ENCODE measurements at regions not wholly inside any gene's neighbourhood (a gene's known extent, or its start where the extent isn't known, plus 50 kb on each side); places are given as distances from the start of the nearest gene placed in this dataset.

- peaks cover 0 to 24% (median 2%) of the 10 kb centered on the region in 12 donors for H3K4me1 ChIP-seq
- H3K4me3 ChIP-seq: no peak overlapping the region
- no peak for ATAC-seq
- DNase-seq: no peak
- no peaks in the 10 kb centered on the region for H3K36me3 ChIP-seq
- intact Hi-C loops (cut with DNase I): no loop called here
- H3K27me3 ChIP-seq: no peaks in the 10 kb centered on the region
- no peaks in the 10 kb centered on the region for H3K9me3 ChIP-seq
- H3K27ac ChIP-seq: no peak overlapping the region
- TF ChIP-seq CTCF (IDR thresholded peaks at IDR 0.05) (no peak), POLR2A (IDR thresholded peaks at IDR 0.05) (no peak)
- WGBS, 4 donors: 92 to 97% (median 96%) methylated on average over 4 of the region's 4 CpGs
Observed at GRCh38 chr10:83536426-83536825, 602.9 kb upstream of the GHITM start.

- ATAC-seq: no peak
- no peak for DNase-seq
- Histone ChIP-seq H3K4me3 (no peak overlapping the region), H3K36me3 (no peaks in the 10 kb centered on the region), H3K9me3 (no peaks in the 10 kb centered on the region), H3K27ac (peak overlapping the region in 4 of 12 donors; percentile 20 to 73 (median 52)), H3K27me3 (no peaks in the 10 kb centered on the region), H3K4me1 (peaks cover 0 to 29% (median 5%) of the 10 kb centered on the region in 12 donors)
- intact Hi-C loops (cut with DNase I): no loop called here
- TF ChIP-seq CTCF (IDR thresholded peaks at IDR 0.05) (no peak), POLR2A (IDR thresholded peaks at IDR 0.05) (no peak)
Observed at GRCh38 chr10:83538047-83538446, 601.3 kb upstream of the GHITM start.

- Histone ChIP-seq H3K27ac (peak overlapping the region; percentile 23 to 92 (median 64)), H3K4me3 (no peak overlapping the region), H3K27me3 (no peaks in the 10 kb centered on the region), H3K36me3 (no peaks in the 10 kb centered on the region), H3K9me3 (no peaks in the 10 kb centered on the region), H3K4me1 (peaks cover 0 to 42% (median 9%) of the 10 kb centered on the region in 12 donors)
- ATAC-seq (peak; percentile 88 to 98 (median 96)), DNase-seq (peak; percentile 80 to 89 (median 87))
- intact Hi-C loops (cut with DNase I): loop anchor here in 2 of 10 donors (5.0 to 10.0 kb wide), 2 partner anchors 333 to 335 kb away; no protein-coding TSS in a partner anchor
- WGBS, 4 donors: 30 to 39% (median 36%) methylated on average over 2 of the region's 2 CpGs
- no peak for TF ChIP-seq POLR2A (IDR thresholded peaks at IDR 0.05)
- no peak for TF ChIP-seq CTCF (IDR thresholded peaks at IDR 0.05)
Observed at GRCh38 chr10:83539528-83540308, 599.6 kb upstream of the GHITM start.

GRCh38 chr10:83541046-83541445, 598.3 kb upstream of the GHITM start:
- H3K27ac ChIP-seq: peak overlapping the region in 8 of 12 donors; percentile 32 to 86 (median 72)
- ATAC-seq (no peak), DNase-seq (no peak)
- TF ChIP-seq POLR2A (IDR thresholded peaks at IDR 0.05) (no peak), CTCF (IDR thresholded peaks at IDR 0.05) (no peak)
- 46 to 59% (median 55%) methylated on average over 1 of the region's 1 CpG for WGBS, 4 donors
- H3K4me1 ChIP-seq: peaks cover 0 to 55% (median 12%) of the 10 kb centered on the region in 12 donors
- no peak overlapping the region for H3K4me3 ChIP-seq
- no peaks in the 10 kb centered on the region for H3K36me3 ChIP-seq
- intact Hi-C loops (cut with DNase I): loop anchor here in 2 of 10 donors (5.0 to 10.0 kb wide), 2 partner anchors 331 to 334 kb away; no protein-coding TSS in a partner anchor
- H3K9me3 ChIP-seq: no peaks in the 10 kb centered on the region
- no peaks in the 10 kb centered on the region for H3K27me3 ChIP-seq

All from heart left ventricle (tissue), 16 donors.